GM11168 (cell line): ENCODE measurements at regions not wholly inside any gene's neighbourhood (a gene's known extent, or its start where the extent isn't known, plus 50 kb on each side); places are given as distances from the start of the nearest gene placed in this dataset.
"Not testable (repeated sequence)": the region's sequence is repeated elsewhere in the genome, so short reads cannot be mapped to it uniquely, and the experiment has no call there.

Experiments
- in situ Hi-C: fragments of 300-500 bp; cut with MboI; formaldehyde crosslinking; loops from one replicate; pipeline ENCODE4 v1.12.0; 2022; ENCODE audit warnings: low sequenced_read_pairs; ENCODE audit not compliant: unreplicated experiment

DNA sequence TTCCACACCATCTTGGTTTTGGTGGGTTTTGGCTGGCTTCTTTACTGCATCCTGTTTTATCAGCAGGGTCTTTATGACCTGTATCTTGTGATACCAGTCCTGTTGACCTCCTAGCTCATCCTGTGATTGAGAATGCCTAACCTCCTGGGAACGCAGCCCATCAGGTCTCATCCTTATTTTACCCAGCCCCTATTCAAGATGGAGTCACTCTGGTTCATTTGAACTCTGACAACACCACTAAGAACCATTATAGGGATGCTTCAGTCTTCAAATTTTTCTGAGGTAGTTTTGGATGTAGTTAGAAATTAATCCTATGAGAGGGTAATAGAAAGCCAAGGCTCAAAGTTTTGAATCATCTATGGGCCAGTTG, 287.8 kb upstream of the SLC39A10 start:
- in situ Hi-C loops, result no loop called here

DNA sequence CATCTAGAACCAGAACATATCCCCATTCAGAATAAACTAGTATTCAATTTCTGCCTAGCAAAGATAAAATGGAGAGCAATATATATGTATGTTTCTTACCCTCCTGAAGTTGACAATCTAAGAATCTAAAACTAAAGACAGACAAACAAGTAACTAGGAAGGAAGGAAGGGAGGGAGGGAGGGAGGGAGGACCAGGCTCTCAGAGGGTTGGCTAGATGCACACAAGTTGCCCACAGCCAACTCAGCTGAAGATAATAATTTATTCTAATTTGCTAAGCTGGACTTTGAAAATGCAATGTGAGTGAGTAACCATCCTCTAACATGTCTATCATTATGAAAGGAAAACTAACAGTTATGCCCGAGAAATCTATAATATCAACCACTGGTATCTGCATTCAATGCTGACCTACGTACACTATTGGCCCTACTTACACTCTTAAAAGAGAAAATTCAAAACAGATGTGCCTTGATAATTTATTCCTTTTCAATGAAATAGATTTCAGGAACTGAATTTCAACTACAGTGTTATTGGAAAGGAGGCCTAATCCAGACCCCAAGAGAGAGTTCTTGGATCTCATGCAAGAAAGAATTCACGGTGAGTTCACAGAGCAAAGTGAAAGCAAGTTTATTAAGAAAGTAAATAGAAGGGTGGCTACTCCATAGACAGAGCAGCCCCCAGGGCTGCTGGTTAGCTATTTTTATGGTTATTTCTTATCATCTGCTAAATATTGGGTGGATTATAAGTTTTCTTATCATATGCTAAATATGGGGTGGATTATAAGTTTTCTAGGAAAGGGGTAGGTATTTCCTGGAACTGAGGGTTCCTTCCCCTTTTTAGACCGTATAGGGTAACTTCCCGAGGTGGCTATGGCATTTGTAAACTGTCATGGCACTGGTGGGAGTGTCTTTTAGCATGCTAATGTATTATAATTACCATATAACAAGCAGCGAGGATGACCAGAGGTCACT, 288.5 kb upstream of the SLC39A10 start:
- in situ Hi-C loops, result no loop called here

DNA sequence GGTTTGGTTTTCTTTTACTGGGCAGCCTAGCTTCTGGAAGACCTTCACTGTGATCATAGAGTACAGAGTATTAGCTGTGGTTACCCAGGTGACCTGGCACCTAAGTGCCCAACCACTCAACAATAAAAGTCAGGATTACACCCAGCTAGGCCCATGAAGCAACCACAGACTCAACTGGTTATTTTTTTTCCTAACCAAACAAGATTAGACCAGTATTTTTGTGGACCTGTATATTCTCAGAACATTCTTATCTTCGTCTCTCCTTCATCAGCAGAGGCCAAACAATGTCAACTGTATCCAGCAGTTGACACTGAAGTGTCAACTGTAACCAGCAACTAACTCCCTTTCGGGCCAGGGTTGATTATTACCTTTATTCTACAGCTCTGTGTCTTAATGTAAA, 289.2 kb upstream of the SLC39A10 start:
- in situ Hi-C loops, result no loop called here

DNA sequence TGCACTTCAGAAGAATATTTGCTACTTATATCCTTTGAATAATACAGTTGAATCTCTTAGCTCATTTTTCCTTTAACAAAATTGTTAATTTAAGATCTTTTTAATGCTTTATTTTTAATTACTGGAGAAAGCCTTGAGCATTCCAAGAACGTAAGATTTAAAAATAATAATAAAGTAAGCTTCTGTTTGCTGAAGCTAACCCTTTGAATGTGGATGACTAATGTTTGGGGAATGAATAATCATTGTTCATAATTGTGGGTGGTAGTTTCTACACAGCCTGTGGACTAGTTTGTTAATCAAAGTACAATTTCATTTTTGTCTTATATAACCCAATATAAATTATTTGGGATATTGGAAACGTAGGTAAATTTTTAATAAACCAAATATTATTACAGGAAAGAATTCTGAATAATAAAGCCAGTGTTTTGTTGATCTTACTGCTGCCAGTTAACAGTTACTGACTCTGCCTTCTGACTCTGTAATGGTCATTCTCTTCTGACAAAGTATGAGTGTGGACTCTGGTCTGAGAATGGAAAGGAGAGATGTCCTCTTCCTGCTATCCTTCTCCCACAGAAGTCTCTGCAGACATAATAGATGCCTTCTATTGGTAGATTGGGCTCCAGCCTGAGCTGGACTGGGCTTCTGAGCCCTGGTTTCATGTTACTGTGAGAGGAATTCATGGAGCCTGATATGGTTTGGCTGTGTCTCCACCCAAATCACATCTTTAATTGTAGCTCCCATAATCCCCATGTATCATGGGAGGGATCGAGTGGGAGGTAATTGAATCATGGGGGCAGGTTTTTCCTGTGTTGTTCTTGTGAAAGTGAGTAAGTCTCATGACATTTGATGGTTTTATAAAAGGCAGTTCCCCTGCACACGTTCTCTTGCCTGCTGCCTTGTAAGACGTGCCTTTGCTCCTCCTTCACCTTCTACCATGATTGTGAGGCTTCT, 292.7 kb upstream of the SLC39A10 start:
- in situ Hi-C loops, result no loop called here

DNA sequence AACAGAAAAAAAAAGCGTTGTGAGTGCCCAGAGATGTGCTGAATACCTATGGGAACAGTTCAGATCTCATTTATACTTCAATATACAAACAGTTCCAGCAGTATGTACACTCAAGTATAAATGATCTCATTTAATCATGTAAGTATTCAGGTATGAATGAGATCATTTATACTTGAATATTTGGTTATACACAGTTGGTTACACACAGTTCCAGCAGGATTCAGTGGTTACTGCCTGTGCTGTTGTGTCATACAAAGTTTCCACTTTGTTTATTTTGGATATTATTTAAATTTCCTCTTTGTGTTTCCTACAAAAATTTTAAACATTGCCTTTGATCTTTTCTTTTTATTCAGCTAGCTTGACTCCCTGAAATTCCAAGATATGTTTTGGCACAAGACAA, 293.5 kb upstream of the SLC39A10 start:
- in situ Hi-C loops, result no loop called here

DNA sequence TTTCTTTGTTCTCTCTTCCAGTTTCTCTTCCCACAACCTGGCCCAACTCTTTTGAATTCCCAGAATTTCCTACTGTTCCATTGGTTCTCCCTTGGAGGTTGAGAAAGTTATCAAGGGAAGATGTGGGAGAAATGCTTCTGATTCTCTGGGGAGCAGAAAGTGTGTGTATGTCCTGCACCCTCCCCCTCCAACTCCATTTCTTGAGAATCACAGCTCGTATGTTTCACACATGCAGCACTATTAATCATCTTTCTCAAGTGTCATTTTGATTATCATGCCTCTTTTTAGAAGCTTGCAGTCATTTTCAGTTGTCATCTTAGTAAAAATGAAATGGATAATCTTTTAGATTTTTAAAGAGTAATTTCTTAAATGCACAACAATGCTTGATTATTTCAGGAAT, 296.8 kb upstream of the SLC39A10 start:
- in situ Hi-C loops, result no loop called here

DNA sequence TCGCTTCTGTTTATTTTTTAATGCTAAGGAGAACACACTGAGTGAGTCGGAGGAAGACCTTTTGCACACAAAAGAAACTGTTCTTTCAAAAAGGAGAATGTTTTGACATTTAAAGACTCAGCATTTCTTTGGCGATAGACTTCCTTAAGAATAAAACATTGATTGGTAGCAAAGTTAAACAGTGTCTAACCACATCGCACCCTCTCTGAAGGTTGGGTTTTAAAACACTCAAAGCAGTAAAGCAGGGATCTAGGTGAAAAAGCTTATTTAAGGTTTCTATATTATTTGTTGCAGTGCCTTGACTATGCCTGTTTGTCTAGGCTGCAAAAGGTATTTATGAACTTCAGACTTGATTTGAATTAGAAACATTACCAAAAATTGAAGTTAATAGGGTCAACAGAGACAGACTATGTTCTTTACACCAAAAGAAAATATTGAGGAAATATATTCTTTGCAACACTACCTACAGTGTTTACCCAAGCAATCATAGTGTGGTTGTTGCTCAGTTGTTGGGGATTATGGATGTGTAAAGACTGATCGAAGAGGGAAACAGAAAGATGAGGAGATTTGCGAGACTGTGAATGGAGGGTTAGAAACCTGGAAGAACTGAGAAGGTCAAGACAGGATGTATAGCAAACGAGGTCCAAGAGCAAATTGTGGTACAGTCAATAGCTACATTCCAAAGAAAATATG, 297.8 kb upstream of the SLC39A10 start:
- in situ Hi-C loops, result no loop called here

DNA sequence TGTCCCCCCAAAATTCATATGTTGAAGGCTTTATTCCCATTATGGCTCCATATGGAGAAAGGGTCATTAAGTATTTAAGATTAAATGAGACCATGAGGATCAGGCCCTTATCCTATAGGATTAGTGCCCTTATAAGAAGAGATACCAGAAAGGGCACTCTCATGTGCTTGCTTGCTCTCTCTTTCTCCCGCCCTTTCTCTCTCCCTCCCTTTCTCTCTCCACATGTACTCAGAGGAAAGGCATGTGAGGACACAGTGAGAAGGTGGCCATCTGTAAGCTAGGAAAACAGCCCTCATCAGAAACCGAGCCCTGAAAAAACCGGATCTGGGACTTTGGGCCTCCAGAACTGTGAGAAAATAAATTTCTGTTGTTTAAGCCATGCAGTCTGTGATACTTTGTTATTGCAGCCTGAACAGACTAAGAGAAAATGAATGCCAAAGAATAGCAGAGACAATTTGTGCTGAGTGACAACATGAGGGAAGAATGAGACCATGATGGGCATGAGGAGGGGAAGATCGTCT, 300.0 kb upstream of the SLC39A10 start:
- in situ Hi-C loops, result no loop called here

DNA sequence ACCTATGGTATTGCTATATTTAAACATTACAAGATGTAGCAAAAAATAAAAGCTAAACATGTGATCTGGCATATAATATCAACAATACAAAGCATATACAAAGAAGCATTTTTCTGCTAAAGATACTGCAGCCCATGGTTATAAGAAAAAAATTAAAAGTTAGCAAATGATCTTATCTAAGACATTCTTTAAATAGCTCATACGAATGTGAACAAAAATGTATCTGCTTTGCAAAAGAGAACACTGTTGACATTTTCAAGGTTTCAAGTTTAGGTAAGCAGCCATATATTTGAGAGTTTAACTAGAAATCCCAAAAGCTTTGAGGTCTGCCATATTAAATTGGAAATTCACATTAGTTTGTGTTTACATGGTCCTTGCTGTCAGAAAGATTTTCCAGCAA, 301.0 kb upstream of the SLC39A10 start:
- in situ Hi-C loops, result no loop called here

DNA sequence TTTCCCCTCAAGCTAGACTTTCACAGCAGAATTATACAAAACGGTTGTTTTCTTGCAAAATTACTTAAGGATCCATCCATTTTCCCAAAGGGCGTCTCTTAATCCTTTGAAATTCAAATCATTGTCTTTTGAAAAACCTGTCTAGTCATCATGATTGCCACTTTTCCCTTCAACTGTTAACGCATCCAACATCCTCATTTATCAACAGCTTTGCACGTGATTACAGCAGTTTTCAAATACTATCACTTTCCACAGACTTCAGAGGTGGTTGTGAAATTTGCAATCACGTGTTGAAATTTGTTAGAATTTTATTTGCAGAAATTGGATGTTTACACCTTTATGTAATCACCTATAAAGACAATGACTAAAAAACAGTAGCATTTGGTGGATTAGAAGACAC, 304.4 kb upstream of the SLC39A10 start:
- in situ Hi-C loops, result no loop called here

DNA sequence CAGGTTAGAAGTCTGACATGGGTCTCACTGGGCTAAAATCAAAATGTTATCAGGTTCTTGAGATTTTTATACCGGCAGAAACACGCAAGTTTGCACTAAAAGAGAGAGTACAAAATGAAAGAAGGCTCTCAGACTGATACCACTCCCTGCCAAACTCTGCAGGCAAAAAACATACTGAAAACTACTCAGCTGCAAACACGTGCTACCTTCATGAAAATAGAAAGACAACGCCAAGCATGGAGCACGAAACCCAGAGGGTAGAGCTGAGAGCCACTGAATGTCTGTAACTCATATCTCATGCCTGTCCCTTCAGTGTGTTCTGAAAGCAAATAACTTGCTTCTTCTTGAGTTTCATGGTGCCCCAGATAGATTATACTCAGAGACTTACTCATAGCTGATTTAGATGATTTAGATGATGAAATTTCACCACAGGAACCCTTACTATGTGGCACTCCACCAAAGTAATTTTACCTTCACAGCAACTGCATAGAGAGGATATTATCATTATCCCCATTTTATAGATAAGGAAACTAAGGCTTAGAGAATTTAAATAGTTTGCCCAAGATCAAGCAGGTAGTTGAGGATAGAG, 313.0 kb upstream of the SLC39A10 start:
- in situ Hi-C loops, result no loop called here

DNA sequence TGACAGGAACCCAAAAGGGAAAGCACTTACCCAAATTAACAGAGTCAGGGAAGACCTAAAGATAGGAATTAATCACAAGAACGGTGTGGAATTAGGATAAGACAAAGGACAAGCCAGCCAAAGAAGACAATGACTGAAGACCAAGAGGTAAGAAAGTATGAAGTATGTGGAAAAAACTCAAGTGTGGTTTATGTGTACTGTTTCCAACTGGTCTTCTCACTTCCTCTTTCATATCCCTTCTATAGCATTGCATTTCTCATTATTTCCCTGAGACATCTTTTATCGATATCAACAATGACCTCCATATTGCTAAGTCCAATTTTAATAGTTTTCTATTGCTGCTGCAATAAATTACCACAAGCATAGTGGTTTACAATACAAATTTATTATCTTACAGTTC, 313.5 kb upstream of the SLC39A10 start:
- in situ Hi-C loops, result no loop called here

DNA sequence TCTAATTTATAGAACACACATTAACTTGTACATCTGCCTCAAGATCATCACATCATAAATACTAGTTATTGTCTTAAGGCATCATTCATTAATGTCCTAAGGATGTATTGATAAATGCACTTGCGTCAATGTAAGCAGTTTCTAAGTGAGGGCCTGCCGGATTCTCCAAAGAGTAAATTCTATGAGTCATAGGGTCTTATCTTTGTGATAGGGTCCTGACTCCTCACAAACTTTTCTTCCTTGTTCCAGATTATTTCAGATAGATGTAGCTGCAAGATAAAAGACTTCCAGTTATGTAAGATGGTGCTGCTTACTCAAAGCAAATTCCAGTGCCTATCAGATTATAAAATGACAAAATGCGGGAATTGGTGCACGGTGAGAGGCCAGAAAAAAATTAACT, 315.0 kb upstream of the SLC39A10 start:
- in situ Hi-C loops, result no loop called here

DNA sequence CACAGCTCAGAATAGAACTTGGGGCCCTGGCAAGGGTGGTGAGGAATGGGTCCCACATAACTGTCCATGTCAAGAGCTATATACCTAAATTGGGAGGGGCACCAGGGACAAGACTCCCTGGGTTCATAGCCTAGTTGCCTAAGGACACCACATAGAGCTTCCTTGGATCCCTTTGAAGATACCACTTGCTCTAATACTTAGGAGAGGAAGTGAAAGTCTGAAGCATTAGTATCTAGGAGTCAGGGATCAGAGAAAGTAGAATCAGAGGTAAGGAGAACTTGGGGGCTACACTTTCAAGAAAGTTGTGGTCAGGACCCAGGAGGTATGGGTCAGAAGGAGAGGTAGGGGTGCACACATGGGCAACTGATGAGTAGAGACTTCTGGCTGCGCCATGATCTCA, 318.2 kb upstream of the SLC39A10 start:
- in situ Hi-C loops, result no loop called here

DNA sequence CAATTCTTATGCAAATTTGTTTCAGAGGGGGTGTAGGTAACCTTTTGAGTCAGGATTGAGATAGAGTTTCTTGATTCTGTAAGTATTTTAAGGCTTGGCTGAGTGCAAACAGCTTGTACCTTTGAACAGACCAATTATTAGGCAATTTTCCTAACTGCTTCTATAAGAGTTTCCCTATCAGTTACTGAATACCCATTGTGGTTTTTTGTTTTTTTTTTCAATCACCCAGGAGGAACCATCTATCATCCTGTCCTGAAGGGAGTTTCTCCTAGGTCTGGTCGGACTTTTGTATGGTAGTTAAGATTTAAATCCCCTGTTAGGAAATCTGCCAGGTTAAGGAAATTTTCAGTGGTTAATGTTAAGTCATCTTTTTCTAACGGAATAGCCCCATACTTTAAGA, 319.4 kb upstream of the SLC39A10 start:
- in situ Hi-C loops, result no loop called here

DNA sequence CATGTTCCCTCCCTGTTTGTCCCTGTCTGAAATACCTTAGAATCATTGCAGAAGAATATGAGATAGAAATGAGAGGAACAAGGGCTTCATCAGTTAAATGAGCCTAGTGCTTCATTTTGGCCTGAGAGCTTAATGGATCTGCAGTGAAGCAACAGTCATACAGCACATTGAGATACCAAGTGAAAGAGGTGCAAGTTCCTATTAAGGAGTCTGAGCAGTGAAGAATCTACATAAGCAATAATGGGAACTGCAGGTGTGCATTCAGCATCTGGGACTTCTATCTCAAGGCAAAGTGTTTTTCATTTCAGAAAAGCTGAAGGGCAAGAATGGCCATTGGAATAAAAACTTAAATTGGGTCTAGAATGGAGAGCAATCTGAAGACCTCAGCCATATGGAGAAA, 323.2 kb upstream of the SLC39A10 start:
- in situ Hi-C loops, result no loop called here

DNA sequence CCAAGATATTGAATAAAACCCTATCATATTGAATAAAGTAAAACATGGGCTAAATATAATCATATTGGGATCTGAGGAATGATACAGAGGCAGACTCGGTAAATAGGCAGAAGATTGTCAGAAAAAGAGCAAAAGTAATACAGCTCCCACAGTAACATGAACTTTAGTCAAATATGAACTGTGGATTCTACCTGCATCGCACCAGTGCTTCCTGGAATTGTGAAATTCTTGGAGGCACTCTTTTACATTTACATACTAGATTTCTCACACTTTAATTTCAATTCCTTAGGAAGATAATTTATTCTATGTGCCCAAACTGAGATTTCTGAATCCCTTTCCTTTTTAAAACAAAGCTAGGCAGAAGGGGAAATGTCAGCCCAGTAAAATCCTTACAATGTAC, 325.1 kb upstream of the SLC39A10 start:
- in situ Hi-C loops, result no loop called here

DNA sequence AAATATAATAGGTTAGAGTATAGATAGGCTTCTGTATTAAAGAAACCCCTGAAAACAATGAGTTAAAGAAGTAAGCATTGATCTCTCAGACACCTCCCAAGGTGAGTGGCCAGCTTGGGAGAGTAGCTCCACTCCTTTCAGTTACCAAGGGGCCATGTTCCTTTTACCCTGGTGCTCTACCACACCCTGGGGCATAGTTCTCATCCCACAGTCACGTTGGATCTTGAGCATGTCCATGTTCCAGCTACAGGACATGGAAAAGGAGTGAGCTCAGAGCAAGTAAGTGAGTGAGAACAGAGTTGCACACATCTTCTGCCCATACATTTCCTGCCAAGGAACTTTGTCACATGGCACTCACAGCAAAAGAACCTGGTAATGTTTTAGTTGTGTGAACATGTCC, 325.9 kb upstream of the SLC39A10 start:
- in situ Hi-C loops, result no loop called here

DNA sequence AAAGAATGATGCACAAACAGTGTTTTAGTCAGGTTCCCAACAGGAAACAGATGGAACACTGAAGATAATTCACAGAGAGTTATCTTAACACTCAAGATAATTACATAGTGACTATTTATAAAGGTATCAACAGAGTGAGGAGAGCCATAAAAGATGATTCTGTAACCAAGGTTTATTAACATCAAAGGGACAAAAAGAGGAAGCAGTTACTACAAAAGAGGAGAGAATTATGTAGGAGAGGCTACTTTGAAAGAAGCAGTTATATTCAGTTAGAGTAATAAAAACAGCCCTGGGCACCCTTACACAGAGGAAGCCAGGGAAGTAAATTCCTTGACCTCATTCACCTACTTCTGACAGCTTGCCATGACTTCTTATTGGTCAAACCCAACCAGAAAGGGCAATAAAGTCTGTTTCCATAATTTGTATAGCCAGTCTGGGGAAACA, 326.5 kb upstream of the SLC39A10 start:
- in situ Hi-C loops, result no loop called here

DNA sequence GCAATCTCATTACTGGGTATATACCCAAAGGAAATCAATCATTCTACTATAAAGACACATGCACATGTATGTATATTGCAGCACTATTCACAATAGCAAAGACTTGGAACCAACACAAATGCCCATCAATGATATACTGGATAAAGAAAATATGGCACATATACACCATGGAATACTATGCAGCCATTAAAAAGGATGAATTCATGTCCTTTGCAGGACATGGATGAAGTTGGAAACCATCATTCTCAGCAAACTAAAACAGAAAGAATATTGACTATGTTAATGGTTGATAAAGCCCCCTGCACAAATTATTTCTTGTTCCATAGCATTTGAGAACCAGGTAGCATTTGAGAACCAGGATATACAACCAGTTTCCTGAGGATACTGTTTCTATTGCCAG, 327.2 kb upstream of the SLC39A10 start:
- in situ Hi-C loops, result not testable (repeated sequence)
